ENCODE measurements at regions not wholly inside any gene's neighbourhood (a gene's known extent, or its start where the extent isn't known, plus 50 kb on each side); places are given as distances from the start of the nearest gene placed in this dataset.

- no peaks in the 10 kb centered on the region for H3K4me1 Mint-ChIP-seq (ENCODE audit: low read depth)
- Histone ChIP-seq H3K27me3 (ENCODE audit: control insufficient read depth in 1 of 2, insufficient read depth in 2 of 2, low read length in 2 of 2) (no peaks in the 10 kb centered on the region), H3K36me3 (ENCODE audit: insufficient read depth, low read length) (no peaks in the 10 kb centered on the region), H3K4me3 (ENCODE audit: low read length) (no peak overlapping the region), H3K9me3 (ENCODE audit: control insufficient read depth in 1 of 2, insufficient read depth in 1 of 2, low read length in 2 of 2) (no peaks in the 10 kb centered on the region), H3K27ac (ENCODE audit: low read depth in 1 of 2, low read length in 2 of 2) (no peak overlapping the region), H3K4me1 (ENCODE audit: insufficient read depth, low read length) (no peaks in the 10 kb centered on the region)
- ChIA-PET POLR2A (no interaction called here), CTCF (no interaction called here)
- no peak overlapping the region for H3K4me3 Mint-ChIP-seq
- intact Hi-C loops (cut with DNase I, micrococcal nuclease) = no loop called here
- ATAC-seq (ENCODE audit: poor library complexity) (no peak), DNase-seq (no peak)
- H3K27me3 Mint-ChIP-seq = no peaks in the 10 kb centered on the region
- H3K27ac Mint-ChIP-seq = no peak overlapping the region
- H3K9me3 Mint-ChIP-seq = no peaks in the 10 kb centered on the region
- TF ChIP-seq CTCF (IDR thresholded peaks at IDR 0.05) = no peak
- H3K36me3 Mint-ChIP-seq (ENCODE audit: low read depth) = no peaks in the 10 kb centered on the region
Observed at GRCh38 chr1:245060684-245061374, 94.0 kb upstream of the KIF26B start.

GRCh38 chr1:245059806-245060424 lies 94.9 kb upstream of the KIF26B start:
- Histone ChIP-seq H3K9me3 (ENCODE audit: control insufficient read depth in 1 of 2, insufficient read depth in 1 of 2, low read length in 2 of 2) (no peaks in the 10 kb centered on the region), H3K36me3 (ENCODE audit: insufficient read depth, low read length) (no peaks in the 10 kb centered on the region), H3K4me3 (ENCODE audit: low read length) (no peak overlapping the region), H3K27me3 (ENCODE audit: control insufficient read depth in 1 of 2, insufficient read depth in 2 of 2, low read length in 2 of 2) (no peaks in the 10 kb centered on the region), H3K27ac (ENCODE audit: low read depth in 1 of 2, low read length in 2 of 2) (no peak overlapping the region), H3K4me1 (ENCODE audit: insufficient read depth, low read length) (no peaks in the 10 kb centered on the region)
- no peaks in the 10 kb centered on the region for H3K4me1 Mint-ChIP-seq (ENCODE audit: low read depth)
- CTCF ChIA-PET = interaction anchor here (0.5 kb wide), 1 partner anchor 175 kb away, joined by 3 read pairs; no protein-coding TSS in a partner anchor
- no peaks in the 10 kb centered on the region for H3K36me3 Mint-ChIP-seq (ENCODE audit: low read depth)
- H3K4me3 Mint-ChIP-seq = no peak overlapping the region
- H3K27me3 Mint-ChIP-seq = no peaks in the 10 kb centered on the region
- no peak for TF ChIP-seq CTCF (IDR thresholded peaks at IDR 0.05)
- H3K27ac Mint-ChIP-seq = no peak overlapping the region
- ATAC-seq (ENCODE audit: poor library complexity) (no peak), DNase-seq (no peak)
- no peaks in the 10 kb centered on the region for H3K9me3 Mint-ChIP-seq
- intact Hi-C loops (cut with DNase I, micrococcal nuclease) = no loop called here
- POLR2A ChIA-PET = no interaction called here

GRCh38 chr1:245058882-245059281 lies 95.9 kb upstream of the KIF26B start:
- H3K36me3 Mint-ChIP-seq (ENCODE audit: low read depth) = no peaks in the 10 kb centered on the region
- Histone ChIP-seq H3K36me3 (ENCODE audit: insufficient read depth, low read length) (no peaks in the 10 kb centered on the region), H3K4me1 (ENCODE audit: insufficient read depth, low read length) (no peaks in the 10 kb centered on the region), H3K9me3 (ENCODE audit: control insufficient read depth in 1 of 2, insufficient read depth in 1 of 2, low read length in 2 of 2) (no peaks in the 10 kb centered on the region), H3K27ac (ENCODE audit: low read depth in 1 of 2, low read length in 2 of 2) (no peak overlapping the region), H3K27me3 (ENCODE audit: control insufficient read depth in 1 of 2, insufficient read depth in 2 of 2, low read length in 2 of 2) (no peaks in the 10 kb centered on the region), H3K4me3 (ENCODE audit: low read length) (no peak overlapping the region)
- H3K27ac Mint-ChIP-seq = no peak overlapping the region
- ChIA-PET POLR2A (no interaction called here), CTCF (interaction anchor here (0.6 kb wide), 1 partner anchor 23 kb away, joined by 3 read pairs; no protein-coding TSS in a partner anchor)
- intact Hi-C loops (cut with DNase I, micrococcal nuclease) = no loop called here
- H3K27me3 Mint-ChIP-seq = no peaks in the 10 kb centered on the region
- TF ChIP-seq CTCF (IDR thresholded peaks at IDR 0.05) = no peak
- DNase-seq = no peak
- no peaks in the 10 kb centered on the region for H3K4me1 Mint-ChIP-seq (ENCODE audit: low read depth)
- H3K4me3 Mint-ChIP-seq = no peak overlapping the region
- ATAC-seq (ENCODE audit: poor library complexity) = no peak
- H3K9me3 Mint-ChIP-seq = no peaks in the 10 kb centered on the region
